Tibial nerve (tissue), 4 donors: ENCODE measurements at regions not wholly inside any gene's neighbourhood (a gene's known extent, or its start where the extent isn't known, plus 50 kb on each side); places are given as distances from the start of the nearest gene placed in this dataset.

Source experiments
- DNase-seq, 2 donors: peaks; one replicate each; pipeline ENCODE4 v3.0.0-alpha.2; 2019; ENCODE audit warnings: low spot score in 2 of 2
- H3K27ac ChIP-seq, 4 donors: fragments of 200-600 bp; sonication (generic) in 3 of 4; one replicate each; pipeline ENCODE4 v1.5.1; 2017 to 2019; ENCODE audit warnings: mild to moderate bottlenecking in 1 of 4
- H3K27me3 ChIP-seq, 2 donors: fragments of 200-600 bp; sonication (generic) in 1 of 2; one replicate each; pipeline versions ENCODE4 v1.5.1 to v1.6.0; 2017 to 2019
- H3K36me3 ChIP-seq, 3 donors: fragments of 200-600 bp; sonication (generic); one replicate each; pipeline ENCODE4 v1.5.1; 2018 to 2019
- H3K4me1 ChIP-seq, 4 donors: fragments of 200-600 bp; sonication (generic) in 3 of 4; one replicate each; pipeline ENCODE4 v1.5.1; 2017 to 2019
- H3K4me3 ChIP-seq, 4 donors: fragments of 200-600 bp; sonication (generic) in 3 of 4; one replicate each; pipeline ENCODE4 v1.5.1; 2017 to 2019; ENCODE audit warnings: mild to moderate bottlenecking in 1 of 4, moderate library complexity in 1 of 4
- H3K9me3 ChIP-seq, 4 donors: fragments of 200-600 bp; sonication (generic) in 3 of 4; one replicate each; pipeline ENCODE4 v1.5.1; 2017 to 2019
- EP300 ChIP-seq, 2 donors: sonication (generic); formaldehyde crosslinking; IDR thresholded peaks; one replicate each; pipeline ENCODE4 v1.6.1; 2017; ENCODE audit warnings: antibody characterized with exemption in 2 of 2, mild to moderate bottlenecking in 1 of 2
- POLR2A ChIP-seq, 2 donors: fragments of 450-650 bp; IDR thresholded peaks; one replicate each; pipeline ENCODE4 v1.6.1; 2017; ENCODE audit warnings: antibody characterized with exemption in 2 of 2, mild to moderate bottlenecking in 2 of 2, moderate library complexity in 2 of 2
- WGBS, 2 donors: methylation state at CpG; one replicate each; pipeline ENCODE4 v1.1.5; 2018; 5-methylcytosine and 5-hydroxymethylcytosine counted together
- TF ChIP-seq, protein P1 (sequence below), 5 experiments: fragments of 200-600 bp in 3 of 5; fragments of 450-650 bp in 2 of 5; sonication (generic) in 3 of 5; IDR thresholded peaks; one replicate each; pipeline ENCODE4 v1.5.1; 2016 to 2019; ENCODE audit warnings: antibody characterized with exemption in 5 of 5, mild to moderate bottlenecking in 3 of 5, moderate library complexity in 2 of 5

DNA sequence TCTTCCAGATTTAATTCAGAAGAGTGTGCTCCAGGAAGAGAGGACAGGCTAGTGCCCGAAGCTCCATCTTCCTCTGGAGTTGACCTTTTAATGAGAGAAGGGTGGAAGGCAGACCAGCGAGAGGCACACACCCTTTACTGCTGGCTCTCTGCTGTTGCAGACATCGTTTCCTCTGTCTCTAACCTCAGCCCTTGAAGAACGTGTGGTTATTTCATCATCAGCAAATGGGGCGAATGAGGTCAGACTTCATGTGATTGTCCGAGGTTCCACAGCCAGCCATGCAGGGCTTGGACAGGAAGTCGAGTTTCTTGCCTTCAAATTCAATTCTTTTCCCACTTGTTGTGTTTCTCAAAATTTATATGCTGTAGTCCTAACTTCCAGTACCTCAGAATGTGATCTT is 155.2 kb upstream of the MSX1 start:
- Histone ChIP-seq H3K36me3 (peaks cover 0 to 11% (median 0%) of the 10 kb centered on the region in 3 donors), H3K9me3 (no peaks in the 10 kb centered on the region), H3K4me1 (no peaks in the 10 kb centered on the region), H3K27ac (no peak overlapping the region), H3K4me3 (no peak overlapping the region), H3K27me3 (no peaks in the 10 kb centered on the region)
- DNase-seq, result no peak
- 40 to 50% methylated on average over 7 of the region's 7 CpGs for WGBS, 2 donors
- TF ChIP-seq POLR2A (IDR thresholded peaks at IDR 0.05), result no peak

DNA sequence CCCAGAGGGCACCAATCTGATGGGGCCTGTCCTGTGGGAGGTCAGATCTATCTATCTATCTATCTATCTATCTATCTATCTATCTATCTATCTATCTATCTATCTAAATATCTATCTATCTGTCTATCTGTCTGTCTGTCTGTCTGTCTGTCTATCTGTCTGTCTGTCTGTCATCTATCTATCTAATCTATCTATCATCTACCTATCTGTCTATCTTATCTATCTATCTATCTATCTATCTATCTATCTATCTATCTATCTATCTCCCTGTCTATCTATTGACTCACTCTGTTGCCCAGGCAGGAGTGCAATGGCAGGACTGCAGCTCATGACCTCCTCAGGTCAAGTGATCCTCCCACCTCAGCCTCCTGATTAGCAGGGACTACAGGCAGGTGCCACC is 155.7 kb upstream of the STX18 start:
- no peaks in the 10 kb centered on the region for H3K27me3 ChIP-seq
- TF ChIP-seq POLR2A (IDR thresholded peaks at IDR 0.05) (no peak), EP300 (IDR thresholded peaks at IDR 0.05) (no peak)
- TF ChIP-seq, protein P1, sequence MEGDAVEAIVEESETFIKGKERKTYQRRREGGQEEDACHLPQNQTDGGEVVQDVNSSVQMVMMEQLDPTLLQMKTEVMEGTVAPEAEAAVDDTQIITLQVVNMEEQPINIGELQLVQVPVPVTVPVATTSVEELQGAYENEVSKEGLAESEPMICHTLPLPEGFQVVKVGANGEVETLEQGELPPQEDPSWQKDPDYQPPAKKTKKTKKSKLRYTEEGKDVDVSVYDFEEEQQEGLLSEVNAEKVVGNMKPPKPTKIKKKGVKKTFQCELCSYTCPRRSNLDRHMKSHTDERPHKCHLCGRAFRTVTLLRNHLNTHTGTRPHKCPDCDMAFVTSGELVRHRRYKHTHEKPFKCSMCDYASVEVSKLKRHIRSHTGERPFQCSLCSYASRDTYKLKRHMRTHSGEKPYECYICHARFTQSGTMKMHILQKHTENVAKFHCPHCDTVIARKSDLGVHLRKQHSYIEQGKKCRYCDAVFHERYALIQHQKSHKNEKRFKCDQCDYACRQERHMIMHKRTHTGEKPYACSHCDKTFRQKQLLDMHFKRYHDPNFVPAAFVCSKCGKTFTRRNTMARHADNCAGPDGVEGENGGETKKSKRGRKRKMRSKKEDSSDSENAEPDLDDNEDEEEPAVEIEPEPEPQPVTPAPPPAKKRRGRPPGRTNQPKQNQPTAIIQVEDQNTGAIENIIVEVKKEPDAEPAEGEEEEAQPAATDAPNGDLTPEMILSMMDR (IDR thresholded peaks at IDR 0.05), result no peak
- no peaks in the 10 kb centered on the region for H3K36me3 ChIP-seq
- no peak overlapping the region for H3K27ac ChIP-seq
- no peak for DNase-seq
- H3K9me3 ChIP-seq, result no peaks in the 10 kb centered on the region
- H3K4me3 ChIP-seq, result no peak overlapping the region
- H3K4me1 ChIP-seq, result no peaks in the 10 kb centered on the region

DNA sequence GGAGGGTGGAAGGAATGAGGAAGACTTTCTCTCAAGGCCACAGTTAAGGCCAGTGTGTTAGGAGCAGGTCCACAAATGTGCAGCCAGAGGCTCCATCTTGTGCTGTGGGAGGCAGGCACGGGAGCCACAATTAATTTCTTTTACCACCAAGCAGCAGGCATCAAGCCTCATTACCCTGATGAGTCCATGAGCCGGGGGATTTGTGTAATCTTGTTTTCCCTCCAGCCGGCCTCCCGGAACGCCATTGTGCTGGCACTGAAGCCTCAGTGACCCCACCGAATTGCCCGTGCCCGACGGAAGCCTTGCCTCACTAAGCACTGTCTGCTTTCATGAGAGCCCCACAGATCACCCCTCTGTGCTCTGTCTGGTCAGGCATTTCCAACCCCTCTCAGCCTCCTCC is 154.7 kb upstream of the STX18 start:
- TF ChIP-seq EP300 (IDR thresholded peaks at IDR 0.05), result no peak
- Histone ChIP-seq H3K36me3 (no peaks in the 10 kb centered on the region), H3K4me1 (no peaks in the 10 kb centered on the region), H3K9me3 (no peaks in the 10 kb centered on the region), H3K4me3 (no peak overlapping the region), H3K27ac (no peak overlapping the region), H3K27me3 (no peaks in the 10 kb centered on the region)
- DNase-seq, result no peak
- 58 to 80% methylated on average over 9 of the region's 9 CpGs for WGBS, 2 donors

DNA sequence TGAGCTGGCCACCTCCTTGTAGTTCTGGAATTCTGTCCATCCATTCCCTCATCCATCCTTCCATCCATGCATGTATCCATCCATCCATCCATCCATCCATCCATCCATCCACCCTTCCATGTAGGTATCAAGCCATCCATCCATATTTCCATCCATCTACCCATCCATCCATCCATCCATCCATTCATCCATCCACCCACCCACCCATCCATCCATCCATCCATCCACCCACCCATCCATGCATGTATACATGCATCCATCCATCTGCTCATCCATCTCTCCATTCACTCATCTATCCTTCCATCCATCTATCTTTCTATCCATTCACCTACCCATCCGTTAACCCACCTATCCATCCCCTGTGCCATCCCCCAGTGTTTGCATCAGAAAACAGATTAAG is 153.6 kb upstream of the STX18 start:
- Histone ChIP-seq H3K4me3 (no peak overlapping the region), H3K4me1 (no peaks in the 10 kb centered on the region), H3K27ac (no peak overlapping the region), H3K27me3 (no peaks in the 10 kb centered on the region), H3K36me3 (peaks cover 0 to 6% (median 0%) of the 10 kb centered on the region in 3 donors), H3K9me3 (peaks cover 0 to 4% (median 0%) of the 10 kb centered on the region in 4 donors)
- DNase-seq, result no peak
- TF ChIP-seq, protein P1 (IDR thresholded peaks at IDR 0.05), result no peak
- no peak for TF ChIP-seq EP300 (IDR thresholded peaks at IDR 0.05)
- TF ChIP-seq POLR2A (IDR thresholded peaks at IDR 0.05), result no peak
- WGBS, 2 donors, result 98 to 100% methylated on average over 1 of the region's 1 CpG

DNA sequence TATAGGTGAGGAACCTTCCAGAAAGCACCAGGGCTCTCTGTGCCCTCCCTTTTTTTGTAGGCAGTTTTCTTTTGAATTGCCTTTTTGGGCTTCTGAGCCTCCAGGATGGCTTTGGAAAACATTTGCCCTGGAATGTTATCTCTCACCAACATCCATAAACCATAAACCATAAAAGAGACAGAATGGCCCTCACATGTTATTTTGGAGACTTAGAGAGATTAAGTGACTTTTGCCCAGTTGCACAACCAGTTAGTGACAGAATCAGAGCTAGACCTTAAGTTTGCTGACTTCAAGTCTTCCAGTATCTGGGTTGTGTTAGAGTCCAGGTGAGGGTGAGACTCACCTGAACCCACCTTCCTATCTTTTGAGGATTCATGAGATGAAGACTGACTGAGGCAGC is 153.0 kb upstream of the STX18 start:
- no peak for DNase-seq
- H3K9me3 ChIP-seq, result peaks cover 0 to 4% (median 0%) of the 10 kb centered on the region in 4 donors
- TF ChIP-seq POLR2A (IDR thresholded peaks at IDR 0.05) (no peak), EP300 (IDR thresholded peaks at IDR 0.05) (no peak)
- TF ChIP-seq, protein P1 (IDR thresholded peaks at IDR 0.05), result no peak
- peaks cover 0 to 13% (median 0%) of the 10 kb centered on the region in 3 donors for H3K36me3 ChIP-seq
- no peaks in the 10 kb centered on the region for H3K27me3 ChIP-seq
- no peak overlapping the region for H3K27ac ChIP-seq
- H3K4me3 ChIP-seq, result no peak overlapping the region
- no peaks in the 10 kb centered on the region for H3K4me1 ChIP-seq

DNA sequence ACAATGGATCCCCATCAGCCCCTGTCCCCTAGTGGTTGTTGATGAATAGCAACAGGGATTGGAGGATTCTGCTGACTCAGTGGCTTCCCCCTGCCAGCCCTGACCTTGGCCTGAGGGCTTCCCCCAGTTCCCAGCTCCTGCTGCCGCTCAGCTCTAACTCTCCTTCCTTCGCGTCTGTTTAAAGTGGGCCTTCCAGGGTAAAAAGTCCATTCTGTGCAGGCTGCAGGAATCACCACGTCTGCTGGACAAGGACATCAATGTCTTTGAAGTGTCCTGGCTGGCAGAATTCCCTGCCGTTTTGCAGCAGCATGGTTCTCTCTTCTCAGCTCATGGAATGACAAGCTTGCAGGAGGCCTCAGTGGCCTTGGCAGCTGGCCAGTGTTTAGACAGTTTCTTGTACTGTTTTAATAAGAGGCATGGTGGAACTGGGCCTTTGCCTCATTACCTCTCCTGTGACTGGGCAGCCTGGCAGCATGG is 152.5 kb upstream of the STX18 start:
- Histone ChIP-seq H3K27ac (no peak overlapping the region), H3K4me1 (no peaks in the 10 kb centered on the region), H3K27me3 (no peaks in the 10 kb centered on the region), H3K36me3 (peaks cover 0 to 15% (median 0%) of the 10 kb centered on the region in 3 donors), H3K4me3 (no peak overlapping the region), H3K9me3 (peaks cover 0 to 4% (median 0%) of the 10 kb centered on the region in 4 donors)
- TF ChIP-seq EP300 (IDR thresholded peaks at IDR 0.05), result no peak
- TF ChIP-seq, protein P1 (IDR thresholded peaks at IDR 0.05), result no peak
- no peak for TF ChIP-seq POLR2A (IDR thresholded peaks at IDR 0.05)
- WGBS, 2 donors, result 42 to 43% methylated on average over 5 of the region's 5 CpGs
- no peak for DNase-seq
